ENCODE measurements at regions not wholly inside any gene's neighbourhood (a gene's known extent, or its start where the extent isn't known, plus 50 kb on each side); places are given as distances from the start of the nearest gene placed in this dataset.
A peak's percentile ranks its signal among the peaks of the same experiment; 100 is the strongest.

DNA sequence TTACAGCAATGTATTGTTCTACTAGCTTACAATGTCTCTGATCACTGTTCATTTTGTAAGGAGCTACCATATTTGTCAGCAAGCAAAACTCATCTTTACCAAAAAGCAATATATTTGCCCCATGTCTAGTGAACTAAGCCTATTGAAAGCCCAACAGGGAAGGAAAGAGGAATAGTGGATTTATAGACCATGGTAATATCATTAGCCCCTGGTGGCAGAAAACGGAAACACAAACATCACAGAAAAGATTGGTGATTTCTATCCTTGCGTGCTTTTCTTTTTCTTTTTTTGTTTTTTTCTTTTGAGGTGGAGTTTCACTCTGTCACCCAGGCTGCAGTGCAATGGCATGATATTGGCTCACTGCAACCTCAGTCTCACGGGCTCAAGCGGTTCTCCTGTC is 1562.4 kb upstream of the TMEM132C start:
- H3K27me3 ChIP-seq (ENCODE audit: control insufficient read depth, insufficient read depth, low read length), result no peaks in the 10 kb centered on the region
- TF ChIP-seq, protein P1, sequence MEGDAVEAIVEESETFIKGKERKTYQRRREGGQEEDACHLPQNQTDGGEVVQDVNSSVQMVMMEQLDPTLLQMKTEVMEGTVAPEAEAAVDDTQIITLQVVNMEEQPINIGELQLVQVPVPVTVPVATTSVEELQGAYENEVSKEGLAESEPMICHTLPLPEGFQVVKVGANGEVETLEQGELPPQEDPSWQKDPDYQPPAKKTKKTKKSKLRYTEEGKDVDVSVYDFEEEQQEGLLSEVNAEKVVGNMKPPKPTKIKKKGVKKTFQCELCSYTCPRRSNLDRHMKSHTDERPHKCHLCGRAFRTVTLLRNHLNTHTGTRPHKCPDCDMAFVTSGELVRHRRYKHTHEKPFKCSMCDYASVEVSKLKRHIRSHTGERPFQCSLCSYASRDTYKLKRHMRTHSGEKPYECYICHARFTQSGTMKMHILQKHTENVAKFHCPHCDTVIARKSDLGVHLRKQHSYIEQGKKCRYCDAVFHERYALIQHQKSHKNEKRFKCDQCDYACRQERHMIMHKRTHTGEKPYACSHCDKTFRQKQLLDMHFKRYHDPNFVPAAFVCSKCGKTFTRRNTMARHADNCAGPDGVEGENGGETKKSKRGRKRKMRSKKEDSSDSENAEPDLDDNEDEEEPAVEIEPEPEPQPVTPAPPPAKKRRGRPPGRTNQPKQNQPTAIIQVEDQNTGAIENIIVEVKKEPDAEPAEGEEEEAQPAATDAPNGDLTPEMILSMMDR (IDR thresholded peaks at IDR 0.05), result no peak
- no peaks in the 10 kb centered on the region for H3K9me3 ChIP-seq (ENCODE audit: control insufficient read depth, insufficient read depth, low read length)
- H3K36me3 Mint-ChIP-seq, result no peaks in the 10 kb centered on the region
- no peaks in the 10 kb centered on the region for H3K36me3 ChIP-seq (ENCODE audit: control insufficient read depth, insufficient read depth, low read length)
- DNase-seq (no peak), ATAC-seq (no peak)
- H3K27ac ChIP-seq (ENCODE audit: low read length), result no peak overlapping the region
- H3K27ac Mint-ChIP-seq, result no peak overlapping the region
- H3K9me3 Mint-ChIP-seq, result peaks cover 4 to 9% of the 10 kb centered on the region in 2 donors
- WGBS (ENCODE audit: insufficient coverage), result 80% methylated on average over 4 of the region's 4 CpGs
- no peaks in the 10 kb centered on the region for H3K4me1 ChIP-seq (ENCODE audit: control insufficient read depth, insufficient read depth, low read length)
- no peaks in the 10 kb centered on the region for H3K27me3 Mint-ChIP-seq (ENCODE audit: low read depth in 2 of 2)
- H3K4me3 Mint-ChIP-seq, result no peak overlapping the region
- no peak overlapping the region for H3K4me3 ChIP-seq (ENCODE audit: low read length)
- no peaks in the 10 kb centered on the region for H3K4me1 Mint-ChIP-seq
- intact Hi-C loops (cut with micrococcal nuclease), result no loop called here

DNA sequence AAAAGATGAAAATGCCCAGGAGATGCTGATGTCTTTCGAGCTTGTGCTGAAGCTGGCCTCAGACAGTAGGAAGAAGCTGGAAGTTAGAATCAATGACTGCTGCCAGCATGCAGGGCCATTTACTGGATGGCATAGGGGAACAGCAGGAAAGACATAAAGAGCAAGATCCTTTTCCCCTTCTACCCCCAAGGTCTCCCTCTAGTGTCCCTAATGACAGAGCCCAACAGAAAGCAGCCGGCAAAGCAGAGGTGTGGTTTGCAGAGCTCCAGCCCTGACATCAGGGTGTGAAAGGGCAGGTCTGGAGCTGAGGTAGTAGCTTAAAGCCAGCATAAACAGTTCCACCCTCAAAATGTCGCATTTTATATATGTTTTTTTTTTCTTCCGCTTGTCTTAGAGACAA is 1560.7 kb upstream of the TMEM132C start:
- DNase-seq (no peak), ATAC-seq (no peak)
- Mint-ChIP-seq H3K27me3 (ENCODE audit: low read depth in 2 of 2) (no peaks in the 10 kb centered on the region), H3K9me3 (peaks cover 2 to 10% of the 10 kb centered on the region in 2 donors), H3K4me3 (no peak overlapping the region), H3K4me1 (no peaks in the 10 kb centered on the region), H3K36me3 (no peaks in the 10 kb centered on the region), H3K27ac (no peak overlapping the region)
- no peaks in the 10 kb centered on the region for H3K9me3 ChIP-seq (ENCODE audit: control insufficient read depth, insufficient read depth, low read length)
- no peaks in the 10 kb centered on the region for H3K36me3 ChIP-seq (ENCODE audit: control insufficient read depth, insufficient read depth, low read length)
- TF ChIP-seq, protein P1 (IDR thresholded peaks at IDR 0.05), result no peak
- no peaks in the 10 kb centered on the region for H3K27me3 ChIP-seq (ENCODE audit: control insufficient read depth, insufficient read depth, low read length)
- intact Hi-C loops (cut with micrococcal nuclease), result no loop called here
- H3K4me1 ChIP-seq (ENCODE audit: control insufficient read depth, insufficient read depth, low read length), result no peaks in the 10 kb centered on the region
- H3K4me3 ChIP-seq (ENCODE audit: low read length), result no peak overlapping the region
- 100% methylated on average over 1 of the region's 4 CpGs for WGBS (ENCODE audit: insufficient coverage)
- no peak overlapping the region for H3K27ac ChIP-seq (ENCODE audit: low read length)

DNA sequence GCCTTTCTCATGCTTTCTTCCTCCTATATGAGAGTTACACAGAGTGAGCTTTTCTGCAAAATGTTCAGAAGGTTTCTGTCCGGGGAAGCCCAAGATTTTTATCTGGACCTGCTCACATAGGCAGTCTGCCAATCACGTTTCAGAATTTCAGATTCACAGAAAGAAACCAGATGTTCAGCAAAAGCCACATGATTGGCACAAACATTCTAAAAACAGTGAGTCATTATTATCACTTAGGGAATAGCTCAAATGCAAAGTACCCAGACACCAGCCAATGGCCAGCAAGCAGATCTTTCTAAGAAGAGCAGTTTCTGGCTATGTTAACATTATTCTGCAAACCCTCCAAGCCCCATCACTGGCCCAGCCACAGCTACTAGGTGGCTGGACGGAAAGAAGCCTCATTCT is 1558.5 kb upstream of the TMEM132C start:
- peak in 1 of 2 donors; percentile 10 for DNase-seq
- no peaks in the 10 kb centered on the region for H3K4me1 ChIP-seq (ENCODE audit: control insufficient read depth, insufficient read depth, low read length)

DNA sequence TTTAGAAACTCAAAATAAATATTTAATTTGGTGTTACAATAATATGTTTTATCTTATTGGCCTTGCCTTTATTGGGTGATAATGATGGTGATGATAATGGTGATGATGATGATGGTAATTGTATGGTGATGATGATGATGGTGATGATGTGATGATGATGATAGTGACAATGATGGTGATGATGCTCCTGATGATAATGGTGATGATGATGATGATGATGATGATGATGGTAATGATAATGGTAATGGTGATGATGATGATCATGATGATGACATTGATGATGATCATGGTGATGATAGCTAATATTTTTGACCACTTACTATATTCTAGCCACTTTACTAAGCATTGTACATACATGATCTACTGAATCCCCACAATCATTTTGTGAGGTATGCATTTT is 1548.6 kb upstream of the TMEM132C start:
- Histone ChIP-seq H3K4me3 (ENCODE audit: low read length) (no peak overlapping the region), H3K9me3 (ENCODE audit: control insufficient read depth, insufficient read depth, low read length) (peaks cover 7% of the 10 kb centered on the region), H3K4me1 (ENCODE audit: control insufficient read depth, insufficient read depth, low read length) (no peaks in the 10 kb centered on the region), H3K27me3 (ENCODE audit: control insufficient read depth, insufficient read depth, low read length) (no peaks in the 10 kb centered on the region), H3K27ac (ENCODE audit: low read length) (no peak overlapping the region), H3K36me3 (ENCODE audit: control insufficient read depth, insufficient read depth, low read length) (no peaks in the 10 kb centered on the region)
- TF ChIP-seq, protein P1 (IDR thresholded peaks at IDR 0.05), result no peak
- Mint-ChIP-seq H3K27me3 (ENCODE audit: low read depth in 2 of 2) (no peaks in the 10 kb centered on the region), H3K4me1 (no peaks in the 10 kb centered on the region), H3K4me3 (no peak overlapping the region), H3K27ac (no peak overlapping the region), H3K9me3 (peaks cover 0 to 6% of the 10 kb centered on the region in 2 donors), H3K36me3 (no peaks in the 10 kb centered on the region)
- no peak for DNase-seq
- intact Hi-C loops (cut with micrococcal nuclease), result no loop called here
- no peak for ATAC-seq

More for the DNA sequence above, 1558.5 kb upstream of the TMEM132C start:
- intact Hi-C loops (cut with micrococcal nuclease), result no loop called here
- no peak overlapping the region for H3K27ac ChIP-seq (ENCODE audit: low read length)
- H3K4me3 ChIP-seq (ENCODE audit: low read length), result no peak overlapping the region
- Mint-ChIP-seq H3K9me3 (peaks cover 2 to 7% of the 10 kb centered on the region in 2 donors), H3K4me3 (no peak overlapping the region), H3K36me3 (no peaks in the 10 kb centered on the region), H3K27me3 (ENCODE audit: low read depth in 2 of 2) (no peaks in the 10 kb centered on the region), H3K4me1 (no peaks in the 10 kb centered on the region), H3K27ac (no peak overlapping the region)
- peaks cover 3% of the 10 kb centered on the region for H3K9me3 ChIP-seq (ENCODE audit: control insufficient read depth, insufficient read depth, low read length)
- H3K27me3 ChIP-seq (ENCODE audit: control insufficient read depth, insufficient read depth, low read length), result no peaks in the 10 kb centered on the region
- no peaks in the 10 kb centered on the region for H3K36me3 ChIP-seq (ENCODE audit: control insufficient read depth, insufficient read depth, low read length)
- ATAC-seq, result no peak
- TF ChIP-seq, protein P1 (IDR thresholded peaks at IDR 0.05), result no peak
- 54% methylated on average over 3 of the region's 3 CpGs for WGBS (ENCODE audit: insufficient coverage)

Measured in natural killer cell (primary cell).